HFFc6 (cell line): ENCODE measurements at regions not wholly inside any gene's neighbourhood (a gene's known extent, or its start where the extent isn't known, plus 50 kb on each side); places are given as distances from the start of the nearest gene placed in this dataset.

ENCODE experiments used
- DNase-seq: peaks from one replicate; pipeline ENCODE4 v3.0.0-alpha.2; 2018
- H3K27ac Mint-ChIP-seq: 2 replicates; pipeline ENCODE4 v1.8.0; 2020; ENCODE audit warnings: mild to moderate bottlenecking, mixed read lengths
- H3K27me3 Mint-ChIP-seq: 2 replicates; pipeline ENCODE4 v1.8.0; 2021; ENCODE audit warnings: mild to moderate bottlenecking, moderate library complexity, mixed read lengths; ENCODE audit not compliant: insufficient read depth
- H3K36me3 Mint-ChIP-seq: 2 replicates; pipeline ENCODE4 v1.8.0; 2021; ENCODE audit warnings: low read depth, mixed read lengths
- H3K4me1 Mint-ChIP-seq: 2 replicates; pipeline ENCODE4 v1.8.0; 2020; ENCODE audit warnings: low read depth, mixed read lengths
- H3K4me3 Mint-ChIP-seq: 2 replicates; pipeline ENCODE4 v1.8.0; 2020; ENCODE audit warnings: mild to moderate bottlenecking, moderate library complexity, mixed read lengths
- H3K9me3 Mint-ChIP-seq: 2 replicates; pipeline ENCODE4 v1.8.0; 2020; ENCODE audit warnings: mild to moderate bottlenecking, mixed read lengths
- CTCF ChIP-seq: fragments of 200-600 bp; sonication (generic); IDR thresholded peaks from 2 replicates; pipeline ENCODE4 v1.5.0; 2021; ENCODE audit warnings: antibody characterized with exemption, mild to moderate bottlenecking

DNA sequence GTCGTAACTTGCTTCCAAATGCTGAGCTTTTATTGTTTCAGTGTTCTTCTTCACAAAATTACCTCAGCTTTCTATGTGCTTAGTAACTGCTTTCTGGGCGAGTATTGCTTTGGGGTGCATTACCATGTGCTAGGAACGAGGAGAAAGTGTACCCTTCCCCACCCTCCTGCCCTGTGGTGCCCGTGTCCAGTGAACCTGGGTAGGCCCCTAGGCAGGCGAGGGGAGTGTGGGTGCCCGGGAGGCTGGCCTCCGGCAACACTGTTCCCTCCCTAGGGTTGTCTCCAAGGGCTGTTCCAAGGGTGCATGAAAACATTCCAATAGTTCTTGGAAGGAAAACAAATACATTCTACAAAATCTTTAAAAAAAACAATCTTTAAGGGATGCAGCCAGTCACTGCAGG is 216.5 kb upstream of the SOX1 start:
- Mint-ChIP-seq H3K27me3 (no peaks in the 10 kb centered on the region; the same call in 1 of the 2 replicates), H3K27ac (no peak overlapping the region), H3K4me1 (no peaks in the 10 kb centered on the region), H3K9me3 (peaks cover 37% of the 10 kb centered on the region), H3K4me3 (no peak overlapping the region), H3K36me3 (no peaks in the 10 kb centered on the region)
- DNase-seq, result no peak
- no peak for TF ChIP-seq CTCF

- Mint-ChIP-seq H3K27me3 (no peaks in the 10 kb centered on the region; the same call in 1 of the 2 replicates), H3K9me3 (peaks cover 37% of the 10 kb centered on the region), H3K4me1 (no peaks in the 10 kb centered on the region), H3K27ac (no peak overlapping the region), H3K4me3 (no peak overlapping the region), H3K36me3 (no peaks in the 10 kb centered on the region; the same call in 1 of the 2 replicates)
- no peak for DNase-seq
- TF ChIP-seq CTCF, result no peak
Observed at GRCh38 chr13:111850976-111851375, 216.0 kb upstream of the SOX1 start.

DNA sequence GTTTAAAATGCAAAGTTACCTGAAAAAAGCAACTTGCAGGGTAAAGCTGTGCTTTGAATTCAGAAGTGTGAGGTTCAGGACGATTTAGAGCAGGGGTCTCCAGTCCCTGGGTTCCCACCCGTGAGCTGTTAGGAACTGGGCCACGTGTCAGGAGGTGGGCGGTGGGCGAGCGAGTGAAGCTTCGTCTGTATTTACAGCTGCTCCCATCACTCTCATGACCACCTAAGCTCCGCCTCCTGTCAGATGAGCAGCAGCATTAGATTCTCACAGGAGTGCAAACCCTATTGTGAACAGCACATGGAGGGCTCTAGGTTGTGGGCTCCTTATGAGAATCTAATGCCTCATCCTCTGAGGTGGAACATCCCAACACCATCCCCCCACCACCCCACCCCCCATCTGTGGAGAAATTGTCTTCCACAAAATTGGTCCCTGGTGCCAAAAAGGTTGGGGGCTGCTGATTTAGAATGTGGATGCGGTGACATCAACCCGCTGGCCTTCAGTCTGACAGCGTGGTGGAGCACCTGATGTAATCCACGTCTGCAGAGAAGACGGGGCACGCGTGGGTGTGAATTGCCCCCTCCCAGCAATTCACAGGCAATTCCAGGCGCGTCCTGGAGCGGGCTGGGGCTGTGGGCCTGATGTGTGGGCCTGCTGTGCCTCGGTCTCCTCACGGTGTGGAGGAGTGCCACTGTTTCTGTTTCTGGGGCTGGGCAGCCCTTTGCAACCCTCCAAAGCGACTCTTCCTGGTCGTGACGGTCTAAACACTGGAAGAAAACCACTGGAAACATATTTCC is 214.0 kb upstream of the SOX1 start:
- peaks cover 43% of the 10 kb centered on the region for H3K9me3 Mint-ChIP-seq
- H3K27ac Mint-ChIP-seq, result no peak overlapping the region
- H3K36me3 Mint-ChIP-seq, result peaks cover 6% of the 10 kb centered on the region; the same call in 1 of the 2 replicates
- no peak for TF ChIP-seq CTCF
- no peak overlapping the region for H3K4me3 Mint-ChIP-seq
- no peaks in the 10 kb centered on the region for H3K4me1 Mint-ChIP-seq
- H3K27me3 Mint-ChIP-seq, result no peaks in the 10 kb centered on the region; the same call in 1 of the 2 replicates
- DNase-seq, result no peak

DNA sequence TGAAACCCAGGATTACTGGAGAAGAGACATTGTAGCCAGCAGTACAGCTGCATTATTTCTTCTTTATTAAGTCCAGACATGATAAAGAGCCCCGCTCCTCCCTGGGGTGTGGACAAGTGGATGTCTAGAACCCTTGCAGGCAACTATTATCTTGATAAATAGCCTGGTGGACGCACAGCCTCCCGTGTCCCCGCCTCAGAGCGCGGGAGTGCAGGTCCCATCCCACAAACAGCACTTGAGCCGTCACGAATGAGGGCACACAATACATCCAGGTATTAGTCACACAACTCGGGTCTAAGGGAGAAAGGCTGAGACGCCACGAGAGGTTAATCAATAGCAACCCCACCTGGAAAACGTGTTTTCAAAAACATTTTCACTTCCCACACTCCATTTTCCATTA is 213.2 kb upstream of the SOX1 start:
- Mint-ChIP-seq H3K9me3 (peaks cover 43% of the 10 kb centered on the region), H3K4me1 (no peaks in the 10 kb centered on the region), H3K4me3 (no peak overlapping the region), H3K36me3 (peaks cover 6% of the 10 kb centered on the region; the same call in 1 of the 2 replicates), H3K27ac (no peak overlapping the region), H3K27me3 (no peaks in the 10 kb centered on the region; the same call in 1 of the 2 replicates)
- no peak for DNase-seq
- TF ChIP-seq CTCF, result no peak

DNA sequence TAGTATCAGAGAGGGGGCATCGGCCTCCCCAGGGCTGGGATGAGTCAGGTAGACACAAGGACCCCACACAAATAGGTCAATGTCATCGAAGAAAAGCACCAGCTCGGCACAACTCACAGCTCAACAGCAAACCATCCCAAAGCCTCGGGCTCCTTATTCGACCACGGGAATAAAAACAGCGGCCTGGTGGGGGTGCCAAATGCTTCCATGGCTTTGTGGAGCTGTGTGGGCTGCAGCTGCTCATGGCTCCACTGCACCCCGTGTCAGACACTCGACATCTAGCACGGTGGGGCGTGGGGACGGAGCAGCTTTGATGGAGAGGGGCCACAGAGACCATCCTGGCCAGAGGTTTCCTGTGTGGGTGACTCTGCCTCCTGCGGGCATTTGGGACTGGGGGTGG is 212.5 kb upstream of the SOX1 start:
- no peak for TF ChIP-seq CTCF
- H3K27me3 Mint-ChIP-seq, result no peaks in the 10 kb centered on the region; the same call in 1 of the 2 replicates
- H3K4me3 Mint-ChIP-seq, result no peak overlapping the region
- H3K4me1 Mint-ChIP-seq, result no peaks in the 10 kb centered on the region
- H3K27ac Mint-ChIP-seq, result no peak overlapping the region
- peaks cover 43% of the 10 kb centered on the region for H3K9me3 Mint-ChIP-seq
- no peak for DNase-seq
- peaks cover 6% of the 10 kb centered on the region; the same call in 1 of the 2 replicates for H3K36me3 Mint-ChIP-seq
